Right atrium auricular region (tissue), 2 donors: ENCODE measurements at regions not wholly inside any gene's neighbourhood (a gene's known extent, or its start where the extent isn't known, plus 50 kb on each side); places are given as distances from the start of the nearest gene placed in this dataset.

Source experiments
- DNase-seq: peaks from one replicate; pipeline ENCODE4 v3.0.0-alpha.2; 2019; ENCODE audit warnings: low spot score
- H3K27ac ChIP-seq, 2 donors: fragments of 200-600 bp; sonication (generic); 1 replicate in 1 of 2; 2 replicates in 1 of 2; pipeline ENCODE4 v1.5.1; 2016 to 2019
- H3K27me3 ChIP-seq, 2 donors: fragments of 200-600 bp; sonication (generic); one replicate each; pipeline versions ENCODE4 v1.5.1 to v1.6.0; 2017 to 2019
- H3K36me3 ChIP-seq: fragments of 200-600 bp; sonication (generic); one replicate; pipeline ENCODE4 v1.5.1; 2016
- H3K4me1 ChIP-seq, 2 donors: fragments of 200-600 bp; sonication (generic); one replicate each; pipeline versions ENCODE4 v1.5.1 to v1.6.0; 2017 to 2019
- H3K4me3 ChIP-seq, 2 donors: fragments of 200-600 bp; sonication (generic); 1 replicate in 1 of 2; 2 replicates in 1 of 2; pipeline ENCODE4 v1.5.1; 2017 to 2019; ENCODE audit warnings: mild to moderate bottlenecking in 1 of 2, moderate library complexity in 1 of 2
- H3K9me3 ChIP-seq, 2 donors: fragments of 200-600 bp; sonication (generic); one replicate each; pipeline ENCODE4 v1.5.1; 2019
- CTCF ChIP-seq, 2 donors: fragments of 200-600 bp; sonication (generic); IDR thresholded peaks; one replicate each; pipeline ENCODE4 v1.5.1; 2019; ENCODE audit warnings: antibody characterized with exemption in 2 of 2

DNA sequence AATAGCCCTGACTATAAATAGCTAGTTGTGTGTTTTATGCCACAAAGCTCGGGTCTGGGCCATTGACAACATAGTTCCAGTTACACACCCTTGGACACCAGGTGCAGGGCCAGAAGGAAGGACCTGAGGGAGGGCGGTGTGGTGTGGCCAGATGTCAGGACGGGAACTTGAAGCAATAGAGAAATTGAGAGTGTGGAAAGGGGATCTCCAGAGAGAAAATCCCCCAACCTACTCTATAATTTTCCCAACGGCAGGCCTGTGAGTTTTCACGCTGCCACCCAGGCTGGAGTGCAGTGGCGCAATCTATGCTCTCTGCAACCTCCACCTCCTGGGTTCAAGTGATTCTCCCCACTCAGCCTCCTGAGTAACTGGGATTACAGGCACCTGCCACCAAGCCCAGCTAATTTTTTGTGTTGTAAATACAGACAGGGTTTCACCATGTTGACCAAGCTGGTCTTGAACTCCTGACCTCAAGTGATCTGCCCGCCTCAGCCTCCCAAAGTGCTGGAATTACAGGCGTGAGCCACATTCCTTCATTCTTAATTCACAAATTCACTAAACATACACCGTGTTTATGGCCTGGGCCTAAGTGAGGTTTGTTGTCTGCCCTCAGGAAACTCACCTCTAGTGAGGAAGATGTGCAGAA, 70.8 kb upstream of the KLF13 start:
- Histone ChIP-seq H3K4me1 (peaks cover 0 to 5% of the 10 kb centered on the region in 2 donors), H3K27me3 (no peaks in the 10 kb centered on the region), H3K9me3 (no peaks in the 10 kb centered on the region), H3K36me3 (no peaks in the 10 kb centered on the region), H3K27ac (no peak overlapping the region), H3K4me3 (no peak overlapping the region)
- no peak for DNase-seq
- no peak for TF ChIP-seq CTCF (IDR thresholded peaks at IDR 0.05)

GRCh38 chr15:31256378-31257265, 70.0 kb upstream of the KLF13 start:
- Histone ChIP-seq H3K4me3 (no peak overlapping the region), H3K9me3 (no peaks in the 10 kb centered on the region), H3K36me3 (no peaks in the 10 kb centered on the region), H3K27ac (no peak overlapping the region), H3K27me3 (no peaks in the 10 kb centered on the region), H3K4me1 (peaks cover 0 to 5% of the 10 kb centered on the region in 2 donors)
- DNase-seq: no peak
- no peak for TF ChIP-seq CTCF (IDR thresholded peaks at IDR 0.05)

GRCh38 chr15:31257286-31257685, 69.3 kb upstream of the KLF13 start:
- Histone ChIP-seq H3K4me3 (no peak overlapping the region), H3K9me3 (no peaks in the 10 kb centered on the region), H3K27me3 (no peaks in the 10 kb centered on the region), H3K27ac (no peak overlapping the region), H3K4me1 (peaks cover 0 to 5% of the 10 kb centered on the region in 2 donors), H3K36me3 (no peaks in the 10 kb centered on the region)
- DNase-seq: no peak
- TF ChIP-seq CTCF (IDR thresholded peaks at IDR 0.05): no peak

GRCh38 chr15:31258260-31258659, 68.4 kb upstream of the KLF13 start:
- Histone ChIP-seq H3K27ac (no peak overlapping the region), H3K4me3 (no peak overlapping the region), H3K4me1 (peaks cover 0 to 8% of the 10 kb centered on the region in 2 donors), H3K27me3 (no peaks in the 10 kb centered on the region), H3K36me3 (no peaks in the 10 kb centered on the region), H3K9me3 (no peaks in the 10 kb centered on the region)
- TF ChIP-seq CTCF (IDR thresholded peaks at IDR 0.05): no peak
- no peak for DNase-seq

DNA sequence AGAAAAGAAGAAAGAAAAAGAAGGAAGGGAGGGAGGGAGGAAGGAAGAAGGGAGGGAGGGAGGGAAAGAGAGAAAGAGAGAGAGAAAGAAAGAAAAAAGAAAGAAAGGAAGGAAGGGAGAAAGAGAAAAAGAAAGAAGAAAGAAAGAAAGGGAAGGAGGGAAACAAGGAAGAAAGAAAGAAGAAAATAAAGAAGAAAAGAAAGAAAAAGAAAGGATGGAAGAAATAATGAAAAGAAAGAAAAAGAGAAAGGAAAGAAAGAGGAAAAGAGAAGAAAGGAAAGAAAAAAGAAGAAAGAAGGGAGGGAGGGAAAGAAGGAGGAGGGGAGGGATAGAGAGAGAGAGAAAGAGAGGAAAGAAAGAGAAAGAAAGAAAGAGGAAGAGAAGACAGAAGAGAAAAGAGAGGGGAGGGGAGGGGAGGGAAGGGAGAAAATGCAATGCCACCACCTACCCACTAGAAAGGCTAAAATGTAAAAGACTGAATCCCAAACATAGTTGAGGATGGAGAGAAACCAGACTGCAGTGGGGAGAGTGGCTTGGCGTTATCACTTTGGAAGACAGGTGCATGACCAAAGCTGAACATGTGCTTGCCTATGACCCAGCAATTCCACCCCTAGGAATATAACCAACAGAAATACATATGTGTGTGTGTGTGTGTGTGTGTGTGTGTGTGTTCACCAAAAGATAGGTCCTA, 66.9 kb upstream of the KLF13 start:
- Histone ChIP-seq H3K4me1 (peaks cover 0 to 22% of the 10 kb centered on the region in 2 donors), H3K36me3 (no peaks in the 10 kb centered on the region), H3K4me3 (no peak overlapping the region), H3K9me3 (no peaks in the 10 kb centered on the region), H3K27me3 (no peaks in the 10 kb centered on the region), H3K27ac (no peak overlapping the region)
- no peak for TF ChIP-seq CTCF (IDR thresholded peaks at IDR 0.05)
- DNase-seq: no peak
